GM18511 (cell line): ENCODE measurements at regions not wholly inside any gene's neighbourhood (a gene's known extent, or its start where the extent isn't known, plus 50 kb on each side); places are given as distances from the start of the nearest gene placed in this dataset.

Experiments used
- ATAC-seq: cut with Tn5 transposase; IDR thresholded peaks from one replicate; pipeline ENCODE4 v1.9.1; 2021; ENCODE audit warnings: mild to moderate bottlenecking, moderate library complexity; ENCODE audit not compliant: unreplicated experiment

DNA sequence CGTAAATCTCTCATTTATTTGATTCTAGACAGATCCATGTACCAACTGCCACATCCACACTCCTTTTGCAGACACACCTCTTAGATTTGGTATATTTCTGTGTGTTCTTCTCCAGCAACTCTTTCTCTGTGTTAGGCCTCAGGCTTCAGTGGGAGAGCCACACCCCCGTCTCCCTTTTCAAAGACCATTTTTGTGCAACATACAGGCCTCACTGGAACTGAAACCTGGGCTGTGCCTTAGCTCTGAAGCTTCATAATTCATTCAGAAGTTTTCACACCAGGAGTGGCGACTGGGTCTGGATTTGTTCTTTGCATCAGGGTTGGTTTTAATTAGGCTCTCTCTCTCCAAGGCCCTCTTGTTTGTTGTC, 170.2 kb downstream of the THBS2 start:
- no peak for ATAC-seq

DNA sequence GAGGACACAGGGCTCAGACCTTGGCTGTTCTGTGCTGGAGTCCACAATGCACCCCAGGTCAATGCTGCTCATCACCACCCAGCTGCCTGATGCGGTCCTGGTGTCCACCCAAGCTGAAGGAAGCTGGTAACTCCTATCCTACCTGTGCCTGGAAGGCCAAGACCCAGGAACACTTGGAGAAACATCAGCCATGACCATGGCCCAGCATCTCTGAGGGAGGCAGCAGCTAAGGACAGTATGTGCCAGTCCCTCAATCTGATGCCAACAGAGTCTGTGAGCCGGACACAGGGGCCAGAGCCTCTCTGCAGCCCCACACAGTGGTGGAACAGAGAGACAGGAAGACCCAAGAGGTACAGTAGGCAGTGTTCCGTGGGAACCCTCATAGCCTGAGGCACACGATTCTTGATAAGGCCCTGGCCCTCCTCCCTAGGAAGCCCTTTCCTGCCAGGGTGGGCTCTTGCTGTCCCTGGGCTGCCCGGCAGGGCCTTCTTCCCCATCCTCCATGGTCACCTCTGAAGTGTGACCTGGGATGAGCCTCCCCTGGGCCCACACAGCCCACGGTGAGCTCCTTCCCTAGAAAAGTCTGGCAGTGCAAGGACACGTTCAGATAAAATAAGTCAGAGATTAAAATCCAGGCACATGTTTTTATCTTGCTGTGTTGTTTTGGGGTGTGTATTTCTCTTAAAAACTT, 170.7 kb downstream of the THBS2 start:
- ATAC-seq: no peak

DNA sequence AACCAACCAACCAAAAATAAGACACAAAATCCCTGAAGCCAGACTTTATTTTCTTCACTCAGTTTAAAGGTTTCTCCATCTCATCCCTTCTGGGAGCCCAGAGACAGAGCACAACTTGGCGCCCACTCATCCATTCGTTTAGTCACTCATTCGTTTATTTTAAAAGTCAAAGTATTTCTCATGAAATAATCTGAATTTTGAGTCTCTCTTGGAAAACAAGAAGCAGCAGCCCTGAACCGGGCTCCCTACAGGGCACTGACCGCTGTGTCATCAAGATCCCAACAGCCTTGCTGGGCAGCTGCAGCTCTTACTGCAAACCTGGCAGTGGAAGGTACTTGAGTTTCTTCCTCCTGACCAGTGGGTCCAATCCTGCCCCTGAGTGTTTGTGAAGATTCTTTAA, 171.6 kb downstream of the THBS2 start:
- ATAC-seq: no peak

DNA sequence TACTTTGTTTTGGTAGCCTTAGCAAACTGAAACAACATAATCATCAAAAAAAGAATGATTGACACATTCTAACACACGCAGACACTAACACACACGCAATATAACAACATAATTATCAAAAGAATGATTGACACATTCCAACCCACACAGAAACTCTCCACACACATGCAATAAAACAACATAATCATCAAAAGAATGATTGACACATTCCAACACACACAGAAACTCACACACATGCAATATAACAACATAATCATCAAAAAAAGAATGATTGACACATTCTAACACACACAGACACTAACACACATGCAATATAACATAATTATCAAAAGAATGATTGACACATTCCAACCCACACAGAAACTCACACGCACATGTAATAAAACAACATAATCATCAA, 172.4 kb downstream of the THBS2 start:
- no peak for ATAC-seq

DNA sequence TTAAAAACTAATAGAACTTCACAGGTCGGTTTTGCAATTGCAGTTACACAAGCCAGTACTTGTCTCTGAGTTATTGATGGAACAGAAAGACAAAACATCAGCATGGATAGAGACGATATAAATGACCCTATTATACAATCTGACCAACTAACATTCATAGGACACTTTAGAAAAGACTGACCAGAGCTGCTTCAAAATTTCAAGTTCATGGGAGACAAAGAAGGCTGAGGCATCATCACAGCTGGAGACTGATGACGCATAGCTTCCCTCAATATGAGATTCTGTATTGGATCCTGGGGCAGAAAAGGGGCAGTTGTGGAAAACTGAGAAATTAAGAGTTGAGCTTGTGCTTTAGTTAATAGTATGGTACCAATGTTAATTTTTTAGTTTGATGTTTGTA, 174.0 kb downstream of the THBS2 start:
- no peak for ATAC-seq

DNA sequence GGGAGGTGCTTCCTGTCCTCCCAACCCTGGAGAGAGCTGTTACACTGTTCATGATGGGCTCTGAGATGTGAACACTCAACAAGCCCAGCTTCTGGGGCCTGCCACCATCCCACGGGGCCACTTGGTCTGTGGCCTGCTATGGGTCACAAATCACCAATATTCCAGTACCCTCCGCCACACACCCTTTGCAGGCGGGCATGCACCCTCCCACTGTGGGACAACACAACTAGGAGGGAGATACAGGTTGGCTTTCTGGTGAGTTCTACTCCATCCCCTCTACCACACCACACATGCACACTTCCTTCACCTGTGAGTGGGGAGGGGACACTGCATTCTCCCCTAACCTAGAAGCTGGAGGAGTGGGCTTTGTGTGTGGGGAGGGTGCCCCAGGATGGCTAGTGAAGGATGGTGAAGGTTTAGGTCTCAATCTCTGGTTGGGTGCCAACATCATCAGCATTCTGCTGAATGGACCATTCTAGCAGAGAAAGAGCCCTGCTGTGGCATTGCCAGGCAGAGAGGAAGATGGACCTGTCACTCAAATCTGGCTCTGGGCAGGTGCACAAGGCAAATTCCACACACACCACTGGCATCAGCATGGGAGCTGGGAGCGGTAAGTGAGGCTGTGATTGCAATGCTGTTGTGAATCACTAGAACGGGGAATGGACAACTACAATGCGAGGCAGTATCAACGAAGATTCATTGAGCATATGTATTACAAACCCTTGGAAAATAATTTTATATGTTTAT, 175.1 kb downstream of the THBS2 start:
- no peak for ATAC-seq

DNA sequence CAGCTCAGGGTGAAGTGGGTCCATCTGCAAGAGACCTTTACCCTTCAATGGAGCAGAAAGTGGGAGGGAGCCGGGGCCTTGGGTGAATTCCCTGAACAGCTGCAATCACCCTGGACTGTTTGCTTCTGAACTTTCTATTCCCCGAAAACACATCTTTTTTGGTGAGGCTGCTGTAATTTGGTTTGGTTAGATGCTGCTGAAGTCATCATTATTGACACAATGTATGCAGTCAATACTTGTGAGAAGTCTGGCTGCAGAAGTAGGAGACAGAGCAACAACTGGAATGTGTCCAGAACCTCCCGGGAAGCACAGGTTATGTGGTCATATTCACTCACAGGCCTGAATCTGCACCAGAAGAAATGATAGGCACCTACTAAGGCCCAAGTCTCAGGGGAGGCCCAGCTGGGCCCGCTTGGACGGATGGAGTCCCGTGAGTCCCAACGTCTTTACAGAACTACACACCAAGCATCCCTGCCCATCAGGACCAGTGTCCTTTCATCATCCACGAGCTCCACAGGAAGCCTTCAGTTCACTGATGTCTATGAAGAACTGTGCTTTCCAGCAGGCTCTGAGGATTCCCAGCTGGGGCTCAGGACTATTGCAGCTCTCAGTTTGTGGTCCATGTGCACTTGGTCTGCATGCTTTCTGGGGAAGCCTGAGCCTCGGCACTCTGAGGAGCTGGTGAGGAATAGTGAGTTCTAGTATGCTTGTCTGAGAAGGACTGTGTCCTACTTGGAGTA, 177.6 kb downstream of the THBS2 start:
- no peak for ATAC-seq

DNA sequence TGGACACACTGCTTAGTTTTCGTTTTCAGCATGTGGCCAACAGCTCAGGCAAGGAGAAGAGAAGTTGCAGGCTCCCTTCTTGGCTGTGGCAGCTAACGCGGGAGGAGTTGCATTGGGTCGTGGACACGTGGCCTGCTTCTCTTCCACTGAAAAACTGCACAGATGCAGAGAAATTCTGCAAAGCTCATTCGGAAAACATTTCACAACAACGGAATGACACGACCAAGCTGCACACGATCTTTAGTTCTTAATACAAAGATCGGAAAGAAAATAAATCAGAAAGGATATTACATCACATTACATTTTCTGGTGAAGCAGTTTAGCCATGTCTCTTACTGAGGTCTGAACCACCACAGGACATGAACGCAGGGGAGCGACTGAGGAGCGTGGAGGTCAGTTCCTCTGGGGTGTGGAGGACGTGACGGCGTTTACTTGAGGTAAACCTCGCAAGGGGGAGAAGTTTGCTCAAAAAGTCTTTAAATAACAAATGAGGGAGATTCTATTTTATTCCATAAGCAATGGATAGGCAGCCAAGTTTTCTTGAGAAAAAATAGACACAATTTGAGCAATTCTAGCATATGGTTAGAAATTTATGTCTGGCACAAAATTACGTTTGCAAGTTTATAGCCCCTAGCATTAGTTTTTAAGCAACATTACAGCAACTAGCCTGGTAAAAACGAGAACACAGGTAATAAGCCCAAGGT, 178.3 kb downstream of the THBS2 start:
- ATAC-seq: no peak

DNA sequence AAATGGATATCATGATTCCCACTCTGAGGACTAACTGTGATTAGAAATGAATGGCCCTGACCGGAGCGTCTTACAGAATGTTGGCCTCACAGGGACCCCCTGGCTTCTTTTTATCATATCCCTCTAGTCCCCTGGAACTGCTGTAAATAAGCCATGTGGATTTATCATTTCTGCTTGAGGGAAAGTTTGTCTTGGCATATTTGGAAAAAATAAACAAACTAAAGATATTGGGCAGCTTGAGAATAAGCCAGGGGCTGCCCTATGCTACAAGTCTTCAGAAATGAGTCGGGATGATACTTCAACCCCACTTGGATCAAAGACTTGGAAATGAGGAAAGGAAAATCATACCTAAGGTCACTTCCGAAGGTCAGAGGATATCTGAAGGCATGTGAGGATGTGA, 179.1 kb downstream of the THBS2 start:
- no peak for ATAC-seq

DNA sequence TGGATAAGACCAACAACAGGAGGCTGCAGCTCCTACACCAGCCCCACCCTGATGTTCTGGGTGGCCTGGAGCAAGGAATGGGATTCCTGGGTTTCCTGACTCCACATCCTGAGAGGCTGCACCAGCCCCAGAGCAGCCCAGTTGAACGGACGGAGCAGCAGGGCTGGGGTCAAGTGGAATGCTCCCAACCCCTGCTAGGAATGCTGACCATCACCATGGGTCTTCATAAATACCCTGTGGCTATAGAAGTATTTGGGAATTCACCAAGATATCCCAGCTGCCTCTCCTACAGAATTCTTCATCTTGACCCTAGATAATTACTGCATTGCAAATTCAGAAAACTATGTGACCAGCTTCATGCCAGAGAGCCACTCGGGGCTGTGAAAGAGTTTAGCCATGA, 180.3 kb downstream of the THBS2 start:
- ATAC-seq: no peak

DNA sequence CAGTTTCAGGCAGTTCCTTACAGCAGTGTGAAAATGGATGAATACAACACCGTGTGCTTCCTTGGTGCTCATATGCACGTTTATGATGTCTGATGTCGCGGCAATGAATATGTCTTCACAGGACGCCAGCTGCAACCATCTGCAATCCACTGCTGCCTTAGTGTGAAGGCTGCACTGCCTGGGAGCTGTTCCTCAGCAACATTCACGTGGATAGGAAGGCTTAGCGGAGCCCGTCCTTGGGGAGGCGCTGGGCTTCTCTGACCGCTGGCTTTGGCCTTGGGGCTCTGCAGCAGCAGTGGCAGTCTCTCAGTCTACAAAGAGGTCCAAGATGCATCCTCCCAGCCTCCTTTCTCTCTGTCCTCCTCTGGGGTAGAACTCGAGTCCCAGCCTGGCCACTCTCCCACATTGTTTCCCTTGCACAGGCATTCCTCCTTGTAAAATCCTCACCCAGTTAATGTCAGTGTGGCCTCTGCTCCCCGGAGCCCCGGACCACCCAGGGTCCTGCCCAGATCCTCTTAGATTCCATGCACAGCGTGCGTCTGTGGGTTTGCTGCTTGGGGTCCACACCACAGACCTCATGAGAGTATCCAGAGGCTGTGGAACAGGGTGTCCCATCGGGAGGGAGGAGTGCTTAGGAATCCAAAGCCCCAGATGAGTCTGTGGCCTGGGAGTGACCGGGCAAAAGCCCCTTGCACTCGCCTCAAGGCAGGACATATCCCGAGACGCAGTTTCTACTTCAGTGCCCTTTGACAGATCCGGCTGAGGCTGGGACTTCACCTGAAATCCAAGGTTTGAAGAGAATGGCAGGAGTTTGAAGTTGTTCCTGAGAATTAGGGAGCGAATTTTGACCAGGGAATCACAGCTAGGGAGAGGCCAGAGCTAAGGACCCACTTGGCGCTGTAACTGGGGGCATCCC, 181.3 kb downstream of the THBS2 start:
- no peak for ATAC-seq

DNA sequence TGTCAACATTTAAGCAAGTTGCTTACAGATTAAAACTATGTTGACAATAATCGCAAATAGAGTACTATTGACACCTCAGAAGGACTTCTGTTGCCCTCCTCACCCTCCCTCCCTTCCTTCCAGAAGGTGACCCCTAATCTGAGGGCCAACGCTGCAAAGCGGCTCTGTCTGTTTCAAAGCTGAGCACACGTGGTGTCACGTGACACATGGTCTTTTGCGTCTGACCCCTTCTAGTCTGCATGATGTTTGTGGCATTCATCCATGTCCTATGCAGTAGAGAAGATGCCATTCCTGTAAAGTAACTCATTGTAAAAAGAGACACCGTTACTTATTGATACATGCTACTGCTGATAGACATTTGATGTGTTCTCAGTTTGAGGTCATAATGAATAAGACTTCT, 182.3 kb downstream of the THBS2 start:
- ATAC-seq: no peak

DNA sequence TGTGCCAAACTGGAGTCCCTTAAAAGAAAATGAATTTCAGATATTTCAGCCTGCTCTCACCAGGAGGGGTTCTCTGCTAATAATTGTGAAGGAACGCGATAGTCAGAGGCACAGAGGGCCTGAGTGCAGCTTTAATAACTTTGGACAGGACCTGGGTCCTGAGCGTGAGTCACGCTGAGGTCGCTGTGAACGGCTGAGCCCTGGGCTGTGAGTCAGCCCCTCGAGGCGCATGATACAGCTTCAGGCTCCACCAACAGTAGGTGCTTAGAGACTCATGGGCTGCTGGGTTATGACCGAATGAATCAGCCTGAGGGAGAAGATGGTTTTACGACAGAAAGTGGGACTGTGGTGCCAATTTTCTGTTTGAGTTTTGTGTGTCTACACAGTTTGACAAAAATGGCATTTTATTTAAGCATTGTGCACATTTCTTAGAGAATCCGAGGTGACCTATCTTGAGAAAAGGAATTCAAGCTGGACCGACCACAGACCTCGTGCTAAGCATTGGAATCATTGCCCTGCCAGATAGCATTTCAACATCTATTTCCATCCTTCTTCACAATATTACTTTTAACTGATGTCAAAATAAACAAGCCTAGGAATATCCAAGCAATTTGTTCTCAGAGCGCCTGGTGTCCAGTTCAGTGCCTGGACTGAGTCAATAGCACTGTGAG, 183.0 kb downstream of the THBS2 start:
- ATAC-seq: no peak

DNA sequence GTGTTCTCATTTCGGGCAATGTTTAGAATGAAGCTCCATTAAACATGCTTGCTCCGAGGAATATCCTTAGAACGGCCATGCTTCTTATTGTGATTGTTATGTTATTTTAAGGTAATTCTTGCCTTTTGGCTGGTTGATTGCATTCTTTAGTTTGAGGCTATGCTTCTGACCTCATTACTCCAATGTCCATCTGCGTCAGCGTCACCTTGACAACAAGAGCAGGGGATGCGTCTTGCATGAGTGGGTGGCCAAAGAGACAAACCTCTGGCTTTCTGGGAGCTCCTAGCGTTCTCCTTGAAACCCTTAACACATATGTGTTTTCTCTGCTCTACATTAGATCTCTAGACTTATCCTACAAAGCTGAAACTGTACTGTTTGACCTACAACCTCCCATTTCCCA, 184.3 kb downstream of the THBS2 start:
- ATAC-seq: no peak

DNA sequence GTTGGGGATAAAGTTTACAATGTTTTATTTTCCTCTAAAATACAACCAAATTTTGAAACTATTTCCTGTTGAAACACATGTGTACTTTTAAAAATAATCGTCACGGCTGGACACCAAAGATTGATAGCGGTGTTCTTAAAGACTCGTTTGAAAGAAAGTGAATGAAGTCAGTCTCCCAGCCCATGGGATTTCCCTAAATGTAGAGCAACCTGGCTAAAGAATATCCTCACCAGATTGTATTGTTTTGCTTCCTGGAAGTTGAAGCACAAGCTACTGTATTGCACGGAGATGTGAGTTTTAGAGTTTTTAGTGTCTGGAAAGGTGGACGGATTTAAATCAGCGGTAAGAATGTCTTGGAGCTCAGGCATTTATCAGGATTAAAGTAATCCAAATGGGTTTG, 189.5 kb downstream of the THBS2 start:
- ATAC-seq: no peak

DNA sequence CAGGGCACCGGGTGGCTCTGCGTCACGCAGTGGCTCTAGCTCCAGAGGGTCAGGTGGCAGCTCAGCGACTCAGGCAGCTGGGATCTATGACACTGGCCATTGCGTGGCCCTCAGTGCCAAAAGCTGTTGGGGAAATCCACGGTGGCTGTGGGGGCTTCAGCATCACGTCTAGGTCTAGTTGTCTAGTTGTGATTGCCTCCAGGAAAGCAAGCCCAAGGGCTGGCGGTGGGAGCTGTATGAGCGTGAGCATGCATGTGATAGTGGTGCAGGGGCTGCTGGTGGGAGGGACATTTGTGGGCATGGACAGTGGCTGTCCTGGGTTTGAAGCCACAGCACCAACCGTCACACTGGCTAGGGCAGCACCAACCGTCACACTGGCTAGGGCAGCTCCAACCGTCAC, 191.4 kb downstream of the THBS2 start:
- ATAC-seq: no peak

DNA sequence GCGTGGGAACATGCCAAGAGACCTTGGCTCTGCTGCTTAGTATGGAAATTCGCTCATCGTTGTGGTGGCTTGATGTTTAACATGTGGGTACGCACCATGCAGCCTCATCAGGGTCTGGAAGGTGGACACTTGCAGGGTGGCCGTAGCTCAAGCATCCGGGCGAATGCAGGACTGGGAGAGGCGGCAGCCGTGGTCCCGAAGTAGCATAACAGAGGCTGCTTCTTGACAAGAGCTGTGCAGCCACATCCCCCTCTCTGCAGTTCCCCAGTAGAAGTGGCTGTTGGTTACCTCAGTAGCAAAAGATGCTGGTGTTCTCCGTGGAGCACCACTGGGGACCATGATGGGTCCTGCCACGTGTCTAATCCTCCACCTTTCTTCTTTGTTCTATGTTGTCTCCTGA, 195.0 kb downstream of the THBS2 start:
- ATAC-seq: no peak

DNA sequence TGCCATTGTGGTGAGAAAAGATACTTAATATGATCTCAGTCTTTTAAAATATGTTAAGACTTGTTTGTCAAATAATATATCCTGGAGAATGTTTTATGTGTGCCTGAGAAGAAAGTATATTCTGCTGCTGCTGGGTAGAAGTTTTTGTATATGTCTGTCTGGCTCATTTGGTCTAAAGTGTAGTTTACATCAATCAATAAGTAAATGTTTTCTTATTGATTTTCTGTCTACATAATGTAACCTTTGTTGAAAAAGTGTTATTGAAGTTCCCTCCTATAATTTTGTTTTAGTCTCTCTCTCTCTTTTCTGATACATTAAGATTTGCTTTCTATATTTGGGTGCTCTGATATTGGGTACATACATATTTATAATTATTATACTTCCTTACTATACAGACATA, 201.2 kb downstream of the THBS2 start:
- no peak for ATAC-seq

DNA sequence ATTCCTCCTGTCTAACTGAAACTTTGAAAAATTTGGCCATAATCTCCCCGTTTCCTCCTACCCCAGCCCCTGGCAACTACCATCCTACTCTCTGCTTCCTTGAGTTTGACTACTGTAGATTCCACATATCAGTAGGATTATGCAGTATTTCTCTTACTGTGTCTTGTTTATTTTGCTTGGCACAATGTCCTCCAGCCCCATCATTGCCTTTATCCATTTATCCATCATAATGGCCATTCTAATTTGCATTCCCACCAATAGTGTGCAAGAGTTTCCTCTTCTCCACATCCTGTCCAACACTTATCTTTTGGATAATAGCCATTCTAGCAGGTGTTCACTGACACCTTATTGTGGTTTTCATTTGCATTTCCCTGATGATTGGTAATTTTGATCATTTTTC, 202.3 kb downstream of the THBS2 start:
- no peak for ATAC-seq

DNA sequence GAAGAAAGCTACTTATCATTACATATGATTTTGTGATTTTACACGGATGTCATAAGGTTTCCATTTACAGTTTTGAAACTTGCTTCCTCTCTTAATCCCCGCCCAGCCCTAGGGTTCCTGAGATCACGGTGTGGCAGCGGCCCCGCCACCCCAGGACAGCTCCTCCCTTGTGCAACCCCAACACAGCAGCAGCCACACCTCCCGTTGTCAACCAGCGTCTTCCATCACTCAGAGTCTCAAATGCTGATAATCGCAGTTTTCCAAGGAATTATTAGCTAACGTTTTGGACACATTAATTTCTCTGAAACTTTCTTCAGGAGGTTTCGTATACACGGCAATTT, 204.8 kb downstream of the THBS2 start:
- no peak for ATAC-seq
